Progenitor cell of endocrine pancreas (in vitro differentiated cells): ENCODE measurements at regions not wholly inside any gene's neighbourhood (a gene's known extent, or its start where the extent isn't known, plus 50 kb on each side); places are given as distances from the start of the nearest gene placed in this dataset.

Experiments used
- DNase-seq: peaks from one replicate; pipeline ENCODE4 v3.0.0; 2021; ENCODE audit warnings: low spot score; ENCODE audit not compliant: unreplicated experiment
- H3K27ac Mint-ChIP-seq: 2 replicates; pipeline ENCODE4 v1.8.0; 2021; ENCODE audit warnings: mild to moderate bottlenecking, moderate library complexity, mixed read lengths
- H3K27me3 Mint-ChIP-seq: 2 replicates; pipeline ENCODE4 v1.8.0; 2021; ENCODE audit warnings: mixed read lengths
- H3K36me3 Mint-ChIP-seq: 2 replicates; pipeline ENCODE4 v1.8.0; 2022; ENCODE audit warnings: mixed read lengths; ENCODE audit not compliant: insufficient read depth
- H3K4me1 Mint-ChIP-seq: 2 replicates; pipeline ENCODE4 v1.8.0; 2021; ENCODE audit warnings: low read depth, mixed read lengths
- H3K4me3 Mint-ChIP-seq: 2 replicates; pipeline ENCODE4 v1.8.0; 2021; ENCODE audit warnings: low read depth, mild to moderate bottlenecking, moderate library complexity, mixed read lengths
- H3K9me3 Mint-ChIP-seq: 2 replicates; pipeline ENCODE4 v1.8.0; 2021; ENCODE audit warnings: low read depth, mixed read lengths
- TF ChIP-seq, protein P1 (sequence below): fragments of 200-600 bp; sonication (generic); IDR thresholded peaks from one replicate; pipeline ENCODE4 v1.5.0; 2021; ENCODE audit warnings: antibody characterized with exemption, mild to moderate bottlenecking; ENCODE audit not compliant: unreplicated experiment

DNA sequence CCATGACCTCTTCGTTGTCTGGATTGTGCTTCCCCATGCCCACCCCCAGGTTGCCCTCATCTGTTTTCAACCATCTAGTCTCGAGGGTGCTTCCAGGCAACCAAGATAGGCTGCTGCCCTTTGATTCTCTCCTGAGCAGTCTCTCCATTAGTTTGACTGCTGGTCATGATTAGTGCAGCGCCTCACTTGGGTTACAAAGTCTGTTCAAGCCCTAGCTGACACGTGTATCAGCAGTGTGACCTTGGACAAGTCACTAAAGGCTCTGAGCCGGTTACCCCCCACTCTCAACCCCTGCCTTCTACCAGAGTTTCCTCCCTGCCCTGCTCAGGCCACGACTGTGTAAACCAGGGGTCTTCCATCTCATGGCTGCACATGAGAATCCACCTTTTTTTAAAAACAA, 185.3 kb upstream of the PWP1 start:
- no peaks in the 10 kb centered on the region for H3K36me3 Mint-ChIP-seq
- H3K4me1 Mint-ChIP-seq: no peaks in the 10 kb centered on the region
- no peak for DNase-seq
- TF ChIP-seq, protein P1, sequence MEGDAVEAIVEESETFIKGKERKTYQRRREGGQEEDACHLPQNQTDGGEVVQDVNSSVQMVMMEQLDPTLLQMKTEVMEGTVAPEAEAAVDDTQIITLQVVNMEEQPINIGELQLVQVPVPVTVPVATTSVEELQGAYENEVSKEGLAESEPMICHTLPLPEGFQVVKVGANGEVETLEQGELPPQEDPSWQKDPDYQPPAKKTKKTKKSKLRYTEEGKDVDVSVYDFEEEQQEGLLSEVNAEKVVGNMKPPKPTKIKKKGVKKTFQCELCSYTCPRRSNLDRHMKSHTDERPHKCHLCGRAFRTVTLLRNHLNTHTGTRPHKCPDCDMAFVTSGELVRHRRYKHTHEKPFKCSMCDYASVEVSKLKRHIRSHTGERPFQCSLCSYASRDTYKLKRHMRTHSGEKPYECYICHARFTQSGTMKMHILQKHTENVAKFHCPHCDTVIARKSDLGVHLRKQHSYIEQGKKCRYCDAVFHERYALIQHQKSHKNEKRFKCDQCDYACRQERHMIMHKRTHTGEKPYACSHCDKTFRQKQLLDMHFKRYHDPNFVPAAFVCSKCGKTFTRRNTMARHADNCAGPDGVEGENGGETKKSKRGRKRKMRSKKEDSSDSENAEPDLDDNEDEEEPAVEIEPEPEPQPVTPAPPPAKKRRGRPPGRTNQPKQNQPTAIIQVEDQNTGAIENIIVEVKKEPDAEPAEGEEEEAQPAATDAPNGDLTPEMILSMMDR: no peak
- no peaks in the 10 kb centered on the region for H3K9me3 Mint-ChIP-seq
- no peak overlapping the region for H3K27ac Mint-ChIP-seq
- no peak overlapping the region for H3K4me3 Mint-ChIP-seq
- H3K27me3 Mint-ChIP-seq: peaks cover 27% of the 10 kb centered on the region

DNA sequence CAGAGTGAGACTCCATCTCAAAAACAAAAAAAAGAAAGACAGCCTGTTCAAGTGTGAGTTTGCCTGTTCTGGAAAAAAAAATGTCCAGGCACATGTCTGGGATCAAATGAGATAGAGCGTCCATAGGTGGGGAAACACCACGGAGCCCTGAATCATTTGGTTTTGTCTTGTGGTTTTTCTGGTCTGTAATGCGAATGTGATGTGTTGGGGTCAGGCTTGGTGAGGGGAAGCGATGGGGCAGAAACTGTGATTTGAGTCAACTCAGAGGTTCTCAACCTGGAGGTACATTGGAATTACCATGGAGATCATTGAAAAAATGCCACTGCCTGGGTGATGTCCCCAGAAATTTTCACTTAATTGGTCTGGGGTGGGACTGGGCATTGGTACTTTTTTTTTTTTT, 183.9 kb upstream of the PWP1 start:
- Mint-ChIP-seq H3K9me3 (no peaks in the 10 kb centered on the region), H3K27me3 (peaks cover 27% of the 10 kb centered on the region), H3K27ac (no peak overlapping the region), H3K4me1 (no peaks in the 10 kb centered on the region), H3K36me3 (no peaks in the 10 kb centered on the region), H3K4me3 (no peak overlapping the region)
- TF ChIP-seq, protein P1: no peak
- DNase-seq: no peak

DNA sequence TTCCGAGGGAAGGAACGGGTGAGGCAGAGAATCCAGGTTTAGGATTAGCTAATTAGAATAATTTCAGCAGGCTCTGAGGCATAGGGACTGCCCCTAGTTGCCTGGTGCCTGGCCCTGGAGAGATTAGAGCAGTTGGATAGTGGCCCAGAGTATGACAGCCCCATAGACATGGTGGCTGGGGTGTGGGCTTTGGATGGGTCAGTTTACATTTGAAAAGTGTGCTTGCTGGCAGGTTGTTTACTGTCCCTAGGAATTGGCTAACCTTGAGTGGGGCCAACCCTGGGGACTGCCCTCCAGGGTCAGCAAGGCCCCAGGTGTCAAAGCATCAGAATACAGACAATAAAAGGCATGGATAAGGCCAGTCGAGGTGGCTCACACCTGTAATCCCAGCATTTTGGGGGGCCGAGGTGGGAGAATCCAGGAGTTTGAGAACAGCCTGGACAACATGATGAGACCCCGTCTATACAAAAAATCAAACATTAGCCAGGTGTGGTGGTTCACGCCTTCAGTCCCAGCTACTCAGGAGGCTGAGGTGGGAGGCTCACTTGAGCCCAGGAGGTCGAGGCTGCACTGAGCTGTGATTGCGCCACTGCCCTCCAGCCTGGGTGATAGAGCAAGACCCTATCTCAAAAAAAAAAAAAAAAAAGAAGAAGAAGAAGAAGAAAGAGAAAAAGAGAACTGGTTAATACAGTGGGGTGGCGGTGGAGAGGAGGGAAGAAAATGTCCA, 182.3 kb upstream of the PWP1 start:
- no peaks in the 10 kb centered on the region for H3K4me1 Mint-ChIP-seq
- no peak overlapping the region for H3K4me3 Mint-ChIP-seq
- H3K9me3 Mint-ChIP-seq: no peaks in the 10 kb centered on the region
- TF ChIP-seq, protein P1: no peak
- H3K36me3 Mint-ChIP-seq: no peaks in the 10 kb centered on the region
- H3K27me3 Mint-ChIP-seq: peaks cover 30% of the 10 kb centered on the region
- no peak for DNase-seq
- H3K27ac Mint-ChIP-seq: no peak overlapping the region

DNA sequence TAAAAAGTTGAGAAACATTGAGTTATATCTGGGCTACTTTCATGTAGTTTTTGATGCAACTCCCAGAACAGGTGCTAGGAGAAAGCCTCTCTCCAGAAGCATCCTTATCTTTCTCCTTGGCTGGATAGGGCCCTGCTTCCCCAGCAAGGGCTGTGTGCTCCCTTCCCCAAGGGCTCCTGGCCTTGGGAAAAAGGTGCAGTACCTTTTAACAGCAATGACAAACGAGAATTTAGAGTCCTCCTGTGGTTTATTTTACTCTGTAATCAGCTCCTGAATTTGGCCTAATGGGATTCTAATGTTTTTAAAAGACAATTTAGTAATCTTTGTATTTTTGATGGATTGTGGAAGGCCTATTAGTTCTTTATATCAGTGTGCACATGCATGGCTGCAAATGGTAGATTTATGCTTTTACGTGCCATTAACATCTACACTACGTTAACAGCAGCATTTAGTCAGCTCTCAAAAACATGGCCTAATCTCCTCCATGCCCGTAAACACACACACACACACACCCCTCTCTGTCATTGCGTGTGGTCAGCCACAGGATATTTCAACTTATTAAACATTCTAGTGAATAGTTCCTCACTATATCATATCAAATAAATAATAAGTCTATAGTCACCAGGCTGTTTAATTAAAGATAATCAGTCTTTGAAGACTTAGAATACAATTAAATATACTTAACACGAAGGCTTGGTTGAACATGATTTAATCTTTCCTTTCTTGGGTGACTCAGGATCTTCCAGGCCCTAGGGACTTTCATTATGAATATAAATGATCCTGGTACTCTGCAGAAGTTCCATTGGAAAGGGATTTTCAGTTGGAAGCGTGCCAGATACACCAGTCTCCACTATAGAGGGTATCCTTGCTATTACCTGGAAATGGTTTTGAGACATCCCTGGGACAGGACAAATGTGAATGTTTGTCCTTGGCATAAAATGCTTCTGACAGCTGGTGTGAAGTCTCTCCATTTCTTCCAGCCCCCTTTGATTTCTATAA, 181.4 kb upstream of the PWP1 start:
- H3K4me1 Mint-ChIP-seq: no peaks in the 10 kb centered on the region
- H3K36me3 Mint-ChIP-seq: no peaks in the 10 kb centered on the region
- H3K27me3 Mint-ChIP-seq: peaks cover 35% of the 10 kb centered on the region
- no peak overlapping the region for H3K4me3 Mint-ChIP-seq
- TF ChIP-seq, protein P1: no peak
- no peaks in the 10 kb centered on the region for H3K9me3 Mint-ChIP-seq
- H3K27ac Mint-ChIP-seq: no peak overlapping the region
- DNase-seq: no peak

DNA sequence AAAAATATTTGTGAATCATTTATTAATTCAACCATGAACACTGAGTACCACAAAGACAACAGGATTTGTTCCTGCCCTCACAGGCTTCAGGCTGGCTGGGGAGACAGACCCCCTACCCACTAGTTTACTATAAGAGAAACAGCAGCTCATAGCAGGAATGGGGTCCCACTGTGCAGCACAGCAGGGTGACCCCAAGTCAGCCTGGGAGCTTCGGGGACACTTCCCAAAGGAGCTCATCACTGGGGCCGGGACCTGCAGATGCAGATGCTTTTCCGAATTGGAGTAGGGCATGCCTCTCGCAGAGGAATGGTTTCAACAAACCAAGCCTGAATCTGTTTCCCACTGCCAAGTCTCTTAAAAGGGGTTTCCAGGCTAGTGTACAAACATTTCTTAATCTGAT, 176.2 kb upstream of the PWP1 start:
- H3K27me3 Mint-ChIP-seq: peaks cover 51% of the 10 kb centered on the region
- H3K27ac Mint-ChIP-seq: no peak overlapping the region
- TF ChIP-seq, protein P1: no peak
- no peak for DNase-seq
- H3K36me3 Mint-ChIP-seq: no peaks in the 10 kb centered on the region
- H3K4me1 Mint-ChIP-seq: no peaks in the 10 kb centered on the region
- H3K4me3 Mint-ChIP-seq: no peak overlapping the region
- no peaks in the 10 kb centered on the region for H3K9me3 Mint-ChIP-seq
